Duodenal mucosa (tissue), 2 donors: ENCODE measurements at regions not wholly inside any gene's neighbourhood (a gene's known extent, or its start where the extent isn't known, plus 50 kb on each side); places are given as distances from the start of the nearest gene placed in this dataset.
"Not testable (repeated sequence)": the region's sequence is repeated elsewhere in the genome, so short reads cannot be mapped to it uniquely, and the experiment has no call there.

Experiments used
- H3K27ac ChIP-seq: one replicate; pipeline ENCODE4 v1.7.0; 2013; ENCODE audit warnings: low read depth, low read length
- H3K27me3 ChIP-seq, 2 donors: one replicate each; pipeline ENCODE4 v1.7.0; 2013; ENCODE audit warnings: low read length in 2 of 2, control low read depth in 1 of 2; ENCODE audit not compliant: insufficient read depth in 2 of 2, control insufficient read depth in 1 of 2
- H3K36me3 ChIP-seq, 2 donors: one replicate each; pipeline ENCODE4 v1.7.0; 2013; ENCODE audit warnings: low read length in 2 of 2, control low read depth in 1 of 2; ENCODE audit not compliant: insufficient read depth in 2 of 2, control insufficient read depth in 1 of 2
- H3K4me1 ChIP-seq, 2 donors: one replicate each; pipeline ENCODE4 v1.7.0; 2013; ENCODE audit warnings: low read length in 2 of 2, control low read depth in 1 of 2; ENCODE audit not compliant: insufficient read depth in 2 of 2, control insufficient read depth in 1 of 2
- H3K4me3 ChIP-seq, 2 donors: one replicate each; pipeline ENCODE4 v1.7.0; 2013; ENCODE audit warnings: low read length in 2 of 2, low read depth in 1 of 2
- H3K9ac ChIP-seq, 2 donors: one replicate each; pipeline ENCODE4 v1.7.0; 2013; ENCODE audit warnings: low read length in 2 of 2, low read depth in 1 of 2
- H3K9me3 ChIP-seq, 2 donors: one replicate each; pipeline ENCODE4 v1.7.0; 2013; ENCODE audit warnings: low read length in 2 of 2, control low read depth in 1 of 2; ENCODE audit not compliant: control insufficient read depth in 1 of 2

DNA sequence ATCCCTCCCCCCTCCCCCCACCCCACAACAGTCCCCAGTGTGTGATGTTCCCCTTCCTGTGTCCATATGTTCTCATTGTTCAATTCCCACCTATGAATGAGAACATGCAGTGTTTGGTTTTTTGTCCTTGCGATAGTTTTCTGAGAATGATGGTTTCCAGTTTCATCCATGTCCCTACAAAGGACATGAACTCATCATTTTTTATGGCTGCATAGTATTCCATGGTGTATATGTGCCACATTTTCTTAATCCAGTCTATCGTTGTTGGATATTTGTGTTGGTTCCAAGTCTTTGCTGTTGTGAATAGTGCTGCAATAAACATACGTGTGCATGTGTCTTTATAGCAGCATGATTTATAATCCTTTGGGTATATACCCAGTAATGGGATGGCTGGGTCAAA lies 263.4 kb upstream of the GAS1 start:
- not testable (repeated sequence) for H3K9ac ChIP-seq, H3K4me3 ChIP-seq, H3K27me3 ChIP-seq, H3K9me3 ChIP-seq, H3K4me1 ChIP-seq, H3K36me3 ChIP-seq, H3K27ac ChIP-seq

DNA sequence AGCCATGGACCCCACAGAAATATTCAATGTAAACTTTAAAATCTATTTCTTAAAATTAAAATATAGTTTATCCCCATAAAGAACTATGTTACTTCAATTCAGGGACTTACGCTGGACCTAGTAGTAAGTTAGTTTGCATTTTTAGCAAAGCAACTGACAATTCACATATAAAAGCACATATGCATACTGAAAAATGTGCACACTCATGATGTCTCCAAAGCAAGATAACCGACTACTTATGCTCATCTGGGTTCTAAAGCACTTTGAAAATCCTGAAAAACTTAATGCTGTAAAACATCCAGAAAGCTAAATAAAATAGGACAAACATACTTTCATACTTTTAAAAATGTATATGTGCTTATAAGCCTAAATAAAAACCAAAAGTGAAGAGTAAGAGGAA lies 264.4 kb upstream of the GAS1 start:
- Histone ChIP-seq H3K9ac (no peak overlapping the region), H3K27me3 (no peaks in the 10 kb centered on the region), H3K9me3 (no peaks in the 10 kb centered on the region), H3K4me1 (no peaks in the 10 kb centered on the region), H3K27ac (no peak overlapping the region), H3K4me3 (no peak overlapping the region), H3K36me3 (no peaks in the 10 kb centered on the region)

DNA sequence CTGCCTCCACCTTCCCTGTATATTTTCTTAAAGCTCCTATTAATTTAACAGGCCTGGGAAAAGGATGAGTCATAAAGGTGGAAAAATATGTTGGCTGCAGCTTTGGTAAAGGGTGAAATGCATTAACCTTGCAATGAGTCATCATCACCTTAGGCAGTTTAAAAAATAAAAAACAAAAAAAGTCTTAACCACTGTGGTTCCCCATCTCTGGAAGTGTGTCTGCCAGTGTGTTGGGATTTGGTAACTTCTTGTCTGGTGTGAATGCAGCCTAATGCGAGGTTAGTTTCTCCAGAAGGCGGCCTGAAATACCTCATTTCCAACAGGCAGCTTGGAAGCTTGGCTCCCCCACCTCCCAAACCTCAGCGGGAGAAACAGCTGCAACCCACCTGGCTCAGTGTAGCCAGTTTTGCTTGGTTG lies 265.3 kb upstream of the GAS1 start:
- Histone ChIP-seq H3K27me3 (no peaks in the 10 kb centered on the region), H3K36me3 (no peaks in the 10 kb centered on the region), H3K27ac (no peak overlapping the region), H3K4me1 (no peaks in the 10 kb centered on the region), H3K4me3 (no peak overlapping the region), H3K9me3 (no peaks in the 10 kb centered on the region), H3K9ac (no peak overlapping the region)

DNA sequence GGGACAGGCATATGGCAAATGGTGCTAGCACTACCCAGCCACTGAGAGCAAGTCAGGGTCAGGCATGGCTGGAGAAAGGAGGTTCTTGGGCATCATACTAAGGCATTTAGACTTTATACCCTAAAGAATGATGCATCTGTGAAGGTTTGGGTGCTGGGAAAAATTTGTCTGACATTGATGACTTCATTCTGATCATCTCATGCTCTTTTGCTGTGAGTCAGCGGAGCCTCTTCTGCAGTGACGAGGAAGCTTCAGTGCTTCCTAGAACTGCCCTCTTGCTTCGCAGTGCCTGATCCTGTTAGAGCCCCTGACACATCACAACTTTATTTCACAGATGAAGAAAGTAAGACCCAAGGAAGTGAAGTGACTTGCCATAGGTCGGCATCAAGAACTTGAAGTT lies 266.6 kb upstream of the GAS1 start:
- Histone ChIP-seq H3K36me3 (no peaks in the 10 kb centered on the region), H3K9me3 (no peaks in the 10 kb centered on the region), H3K4me3 (no peak overlapping the region), H3K27ac (no peak overlapping the region), H3K27me3 (no peaks in the 10 kb centered on the region), H3K9ac (no peak overlapping the region), H3K4me1 (no peaks in the 10 kb centered on the region)

DNA sequence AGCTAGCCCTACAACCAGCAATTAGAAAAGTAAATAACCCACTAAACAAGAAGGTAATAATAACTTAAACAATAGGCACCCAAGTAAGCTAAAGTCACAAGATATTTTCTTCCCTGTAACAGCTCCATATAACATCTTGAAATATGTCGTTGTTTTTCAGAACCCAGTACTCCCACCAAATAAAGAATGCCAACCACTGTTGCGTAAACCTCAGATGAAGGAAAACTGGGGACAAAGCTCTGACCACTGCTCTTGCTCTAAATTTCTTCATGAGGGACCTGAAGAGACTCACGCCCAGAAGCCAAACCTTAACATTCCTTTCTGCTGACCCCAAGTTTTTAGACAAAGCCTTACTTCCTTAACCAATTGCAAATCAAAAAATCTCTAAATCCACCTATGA lies 267.7 kb upstream of the GAS1 start:
- no peaks in the 10 kb centered on the region for H3K4me1 ChIP-seq
- no peaks in the 10 kb centered on the region for H3K27me3 ChIP-seq

DNA sequence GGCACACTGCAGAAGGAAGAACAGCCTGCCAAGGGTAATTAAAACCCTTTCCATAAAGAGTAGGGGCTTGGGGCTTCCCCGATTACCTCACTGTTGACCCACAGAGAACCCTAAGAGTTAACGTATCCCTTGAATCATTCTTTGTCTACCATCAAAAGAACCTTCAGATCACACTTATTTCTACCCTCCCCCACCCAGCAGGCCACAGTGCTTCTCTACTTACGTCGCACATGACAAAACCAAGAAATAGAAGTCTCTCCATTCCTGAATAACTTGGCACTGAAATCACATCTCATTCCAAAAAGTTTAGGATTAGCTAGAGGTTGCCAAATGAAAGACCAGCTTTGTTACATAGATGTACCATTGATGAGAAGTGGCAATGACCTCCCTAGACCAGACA lies 268.7 kb upstream of the GAS1 start:
- H3K9ac ChIP-seq, result no peak overlapping the region
- no peaks in the 10 kb centered on the region for H3K9me3 ChIP-seq
- H3K4me1 ChIP-seq, result no peaks in the 10 kb centered on the region
- no peak overlapping the region for H3K27ac ChIP-seq
- no peaks in the 10 kb centered on the region for H3K27me3 ChIP-seq
- H3K36me3 ChIP-seq, result no peaks in the 10 kb centered on the region
- H3K4me3 ChIP-seq, result no peak overlapping the region

More for the DNA sequence above, 267.7 kb upstream of the GAS1 start:
- Histone ChIP-seq H3K36me3 (no peaks in the 10 kb centered on the region), H3K27ac (no peak overlapping the region), H3K9ac (no peak overlapping the region), H3K4me3 (no peak overlapping the region), H3K9me3 (no peaks in the 10 kb centered on the region)

DNA sequence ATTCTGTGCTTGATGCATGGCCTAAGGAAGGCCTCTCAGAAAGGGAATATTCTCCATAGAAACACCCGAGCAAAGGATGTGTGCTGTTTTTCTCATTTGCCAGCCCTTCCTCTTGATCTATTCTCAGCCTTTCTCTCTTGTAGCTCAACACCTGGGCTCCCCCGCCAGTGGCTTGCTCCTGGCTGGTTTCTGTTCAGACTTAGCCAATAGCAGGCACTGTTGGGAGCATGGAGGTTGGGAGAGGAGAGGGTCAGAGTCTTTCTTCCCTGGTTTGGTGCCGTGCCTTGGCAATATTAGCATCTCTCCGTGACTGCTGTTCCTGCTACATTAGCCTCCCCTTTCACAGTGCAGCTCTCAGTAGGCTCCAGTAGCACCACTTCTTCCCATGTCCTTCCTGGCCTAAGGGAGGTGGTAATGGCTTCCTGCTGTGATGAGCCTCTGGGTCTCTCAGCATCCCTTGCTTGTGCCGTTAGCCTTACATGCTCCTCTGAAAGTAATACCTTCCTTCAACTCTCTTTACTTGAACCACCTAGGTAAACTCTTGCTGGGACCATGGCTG lies 269.7 kb upstream of the GAS1 start:
- H3K4me3 ChIP-seq, result no peak overlapping the region
- no peak overlapping the region for H3K27ac ChIP-seq
- no peaks in the 10 kb centered on the region for H3K4me1 ChIP-seq
- no peak overlapping the region for H3K9ac ChIP-seq
- H3K36me3 ChIP-seq, result no peaks in the 10 kb centered on the region
- H3K27me3 ChIP-seq, result no peaks in the 10 kb centered on the region
- no peaks in the 10 kb centered on the region for H3K9me3 ChIP-seq

DNA sequence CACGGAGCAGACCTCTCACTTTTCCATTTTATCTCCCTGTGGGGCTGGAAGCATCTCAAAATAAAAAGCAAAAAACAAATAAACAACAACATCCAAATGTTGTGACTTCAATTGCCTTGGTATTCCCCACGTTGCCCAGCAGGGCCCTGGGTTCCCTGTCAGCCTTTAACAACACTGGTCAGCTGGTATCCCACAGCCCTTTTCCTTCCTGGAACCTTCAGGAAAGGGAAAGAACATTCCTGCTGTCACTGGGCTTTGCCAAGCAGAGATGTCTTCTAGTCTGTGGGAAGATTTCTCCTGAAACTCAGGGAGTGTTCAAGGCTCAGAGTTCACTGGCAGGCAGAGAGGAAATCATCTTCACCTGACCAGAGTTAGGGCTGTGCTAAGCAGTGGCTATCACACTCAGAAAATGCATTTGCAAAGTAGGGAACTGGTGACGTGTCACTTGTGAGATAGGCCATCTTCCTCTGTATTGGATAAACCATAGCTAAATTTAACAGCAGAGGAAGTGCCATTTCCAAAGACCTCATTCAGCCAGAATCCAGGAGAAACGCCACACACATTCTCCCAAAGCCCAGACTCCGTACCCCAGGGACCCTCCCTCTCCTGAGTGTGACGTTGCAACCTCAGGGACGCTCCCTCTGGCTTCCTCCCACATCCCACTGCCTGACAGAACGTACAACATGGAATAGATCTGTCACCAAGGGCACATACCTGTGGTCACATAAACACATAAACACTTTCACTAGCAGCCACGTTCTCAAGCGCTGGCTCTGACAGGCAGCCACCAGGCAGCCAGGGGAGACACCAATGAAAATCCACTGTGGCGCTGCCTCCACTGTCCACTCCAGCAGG lies 274.0 kb upstream of the DAPK1 start:
- Histone ChIP-seq H3K27me3 (no peaks in the 10 kb centered on the region), H3K4me3 (no peak overlapping the region), H3K27ac (no peak overlapping the region), H3K9me3 (no peaks in the 10 kb centered on the region), H3K36me3 (no peaks in the 10 kb centered on the region), H3K9ac (no peak overlapping the region), H3K4me1 (no peaks in the 10 kb centered on the region)

DNA sequence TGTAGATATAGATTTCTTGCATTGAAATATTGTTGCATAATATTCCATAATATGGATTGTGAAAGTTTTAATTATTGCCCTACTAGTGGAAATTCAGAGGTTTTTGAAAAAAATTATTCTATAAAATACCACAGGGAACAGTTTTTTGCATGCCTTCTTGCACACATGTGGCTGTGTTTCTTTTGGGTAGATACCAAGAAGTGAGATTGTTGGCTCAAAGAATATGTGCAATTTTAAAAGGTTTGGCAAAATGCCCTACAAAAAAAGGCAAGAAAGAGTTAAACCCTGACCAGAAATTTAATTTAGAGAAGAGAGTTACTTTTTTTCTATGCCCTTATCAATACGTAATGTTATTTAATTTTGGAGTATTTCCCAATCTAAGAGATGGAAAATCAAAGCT lies 270.8 kb upstream of the DAPK1 start:
- Histone ChIP-seq H3K4me1 (no peaks in the 10 kb centered on the region), H3K4me3 (no peak overlapping the region), H3K27me3 (no peaks in the 10 kb centered on the region), H3K9me3 (no peaks in the 10 kb centered on the region), H3K36me3 (no peaks in the 10 kb centered on the region), H3K9ac (no peak overlapping the region), H3K27ac (no peak overlapping the region)

DNA sequence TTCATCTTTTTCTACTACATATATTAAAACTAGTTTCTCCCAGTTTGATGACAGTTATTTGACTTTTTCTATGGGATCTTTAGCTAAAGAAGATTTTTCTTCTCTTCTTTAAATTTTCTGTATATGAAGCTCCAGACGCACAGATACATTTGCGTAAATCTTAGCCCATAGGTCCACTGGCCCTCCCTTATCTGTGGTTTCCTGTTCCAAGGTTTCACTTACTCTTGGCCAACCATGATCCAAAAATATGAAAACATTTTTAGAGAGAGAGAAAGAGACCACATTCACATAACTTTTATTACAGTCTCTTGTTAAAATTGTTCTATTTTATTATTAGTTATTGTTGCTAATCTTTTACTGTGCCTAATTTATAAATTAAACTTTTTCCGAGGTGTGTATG lies 270.2 kb upstream of the DAPK1 start:
- Histone ChIP-seq H3K27ac (no peak overlapping the region), H3K9me3 (no peaks in the 10 kb centered on the region), H3K4me3 (no peak overlapping the region), H3K36me3 (no peaks in the 10 kb centered on the region), H3K9ac (no peak overlapping the region), H3K27me3 (no peaks in the 10 kb centered on the region), H3K4me1 (no peaks in the 10 kb centered on the region)
